ENCODE measurements at regions not wholly inside any gene's neighbourhood (a gene's known extent, or its start where the extent isn't known, plus 50 kb on each side); places are given as distances from the start of the nearest gene placed in this dataset.

DNA sequence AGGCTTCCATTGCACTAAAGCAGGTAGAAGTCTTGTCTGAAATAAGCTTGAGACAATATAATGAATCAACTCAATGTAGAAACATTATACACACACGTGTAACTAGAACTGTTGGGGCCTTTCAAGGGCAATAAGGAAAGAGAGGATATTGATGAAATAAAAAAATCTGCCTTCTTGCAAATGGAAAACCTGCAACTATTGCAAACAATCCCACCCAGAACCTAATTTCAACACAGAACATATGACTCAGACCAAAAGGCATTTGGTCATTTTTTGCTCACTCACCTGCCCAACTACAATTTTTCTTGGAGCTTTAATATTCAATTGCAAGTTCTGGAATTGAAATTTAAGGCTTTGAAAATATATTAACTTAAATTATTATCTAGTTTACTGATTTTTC lies 900.1 kb downstream of the TTLL7 start:
- no peak overlapping the region for H3K27ac ChIP-seq
- TF ChIP-seq POLR2A (IDR thresholded peaks at IDR 0.05), result no peak
- DNase-seq (ENCODE audit: low spot score in 2 of 2), result no peak
- intact Hi-C loops (cut with DNase I; ENCODE audit: low total_unique reads), result no loop called here
- no peak overlapping the region for H3K4me3 ChIP-seq
- H3K4me1 ChIP-seq, result no peaks in the 10 kb centered on the region
- no peaks in the 10 kb centered on the region for H3K36me3 ChIP-seq
- no peaks in the 10 kb centered on the region for H3K9me3 ChIP-seq
- no peaks in the 10 kb centered on the region for H3K27me3 ChIP-seq

DNA sequence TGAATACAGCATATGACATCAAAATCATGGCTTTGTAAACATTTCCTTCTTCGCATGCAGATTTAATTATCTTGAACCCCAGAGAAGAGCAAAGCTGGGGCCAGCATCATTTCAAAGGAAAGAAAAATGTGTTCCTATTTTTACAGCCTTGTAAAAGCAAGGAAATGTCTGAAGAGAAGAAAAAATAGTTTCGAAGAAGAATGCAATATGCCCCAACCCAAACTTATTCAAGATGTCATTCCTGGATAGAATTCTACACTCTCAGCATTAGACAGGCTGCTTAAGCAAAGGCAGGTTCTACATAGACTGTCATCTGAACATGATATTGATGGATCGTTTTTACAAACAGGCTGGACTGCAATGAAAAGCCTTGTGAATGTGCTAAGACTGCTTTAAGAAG lies 900.8 kb downstream of the TTLL7 start:
- Histone ChIP-seq H3K27ac (no peak overlapping the region), H3K36me3 (no peaks in the 10 kb centered on the region), H3K4me1 (no peaks in the 10 kb centered on the region), H3K27me3 (no peaks in the 10 kb centered on the region), H3K9me3 (no peaks in the 10 kb centered on the region), H3K4me3 (no peak overlapping the region)
- TF ChIP-seq CTCF (IDR thresholded peaks at IDR 0.05) (no peak), POLR2AphosphoS5 (IDR thresholded peaks at IDR 0.05) (no peak), POLR2A (IDR thresholded peaks at IDR 0.05) (no peak)
- intact Hi-C loops (cut with DNase I; ENCODE audit: low total_unique reads), result no loop called here
- DNase-seq (ENCODE audit: low spot score in 2 of 2), result no peak

GRCh38 chr1:83097715-83098114 lies 901.2 kb downstream of the TTLL7 start:
- Histone ChIP-seq H3K27me3 (no peaks in the 10 kb centered on the region), H3K36me3 (no peaks in the 10 kb centered on the region), H3K4me1 (no peaks in the 10 kb centered on the region), H3K27ac (no peak overlapping the region), H3K9me3 (no peaks in the 10 kb centered on the region), H3K4me3 (no peak overlapping the region)
- no peak for DNase-seq (ENCODE audit: low spot score in 2 of 2)
- intact Hi-C loops (cut with DNase I; ENCODE audit: low total_unique reads), result no loop called here
- no peak for TF ChIP-seq POLR2AphosphoS5 (IDR thresholded peaks at IDR 0.05)
- no peak for TF ChIP-seq POLR2A (IDR thresholded peaks at IDR 0.05)
- no peak for TF ChIP-seq CTCF (IDR thresholded peaks at IDR 0.05)

DNA sequence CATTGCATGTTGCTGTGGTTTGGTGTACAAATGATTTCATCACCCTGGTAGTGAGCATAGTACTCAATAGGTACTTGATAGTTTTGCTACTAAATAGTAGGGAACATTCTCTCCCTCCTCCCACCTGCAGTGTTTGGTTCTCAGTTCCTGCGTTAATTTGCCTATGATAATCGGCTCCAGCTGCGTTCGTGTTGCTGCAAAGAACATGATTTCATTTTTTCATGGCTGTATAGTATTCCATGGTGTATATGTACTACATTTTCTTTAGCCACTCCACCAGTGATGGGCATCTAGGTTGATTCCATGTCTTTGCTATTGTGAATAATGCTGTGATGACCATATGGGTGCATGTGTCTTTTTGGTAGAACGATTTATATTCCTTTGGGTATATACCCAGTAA lies 903.4 kb downstream of the TTLL7 start:
- no peak for DNase-seq (ENCODE audit: low spot score in 2 of 2)
- Histone ChIP-seq H3K27ac (no peak overlapping the region), H3K27me3 (no peaks in the 10 kb centered on the region), H3K36me3 (no peaks in the 10 kb centered on the region), H3K4me1 (no peaks in the 10 kb centered on the region), H3K9me3 (no peaks in the 10 kb centered on the region), H3K4me3 (no peak overlapping the region)
- intact Hi-C loops (cut with DNase I; ENCODE audit: low total_unique reads), result no loop called here
- TF ChIP-seq CTCF (IDR thresholded peaks at IDR 0.05), result no peak
- no peak for TF ChIP-seq POLR2A (IDR thresholded peaks at IDR 0.05)
- TF ChIP-seq POLR2AphosphoS5 (IDR thresholded peaks at IDR 0.05), result no peak

GRCh38 chr1:83090195-83090594 lies 908.7 kb downstream of the TTLL7 start:
- Histone ChIP-seq H3K4me3 (no peak overlapping the region), H3K27me3 (no peaks in the 10 kb centered on the region), H3K36me3 (no peaks in the 10 kb centered on the region), H3K9me3 (no peaks in the 10 kb centered on the region), H3K27ac (no peak overlapping the region), H3K4me1 (no peaks in the 10 kb centered on the region)
- intact Hi-C loops (cut with DNase I; ENCODE audit: low total_unique reads), result no loop called here
- no peak for TF ChIP-seq CTCF (IDR thresholded peaks at IDR 0.05)
- TF ChIP-seq POLR2AphosphoS5 (IDR thresholded peaks at IDR 0.05), result no peak
- TF ChIP-seq POLR2A (IDR thresholded peaks at IDR 0.05), result no peak
- no peak for DNase-seq (ENCODE audit: low spot score in 2 of 2)

DNA sequence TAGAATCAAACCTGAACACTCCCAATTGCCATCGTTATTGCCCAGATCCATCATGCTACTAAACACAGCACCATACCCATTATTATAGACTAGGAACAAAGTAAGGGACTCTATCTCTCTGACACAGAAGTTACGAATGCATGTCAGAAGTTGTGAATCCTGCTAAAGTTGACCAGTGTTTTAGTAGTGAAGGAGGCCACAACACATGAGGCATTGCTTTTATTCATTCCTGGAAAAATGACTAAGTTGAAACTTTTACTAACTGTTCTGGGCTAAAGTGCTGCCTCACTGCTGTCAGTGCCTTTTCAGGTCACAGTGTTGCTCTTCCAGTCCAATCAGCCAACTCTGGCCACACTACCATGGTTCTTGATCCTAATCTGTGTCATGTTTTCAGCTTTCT lies 911.1 kb downstream of the TTLL7 start:
- H3K27ac ChIP-seq, result no peak overlapping the region
- no peaks in the 10 kb centered on the region for H3K27me3 ChIP-seq
- no peaks in the 10 kb centered on the region for H3K9me3 ChIP-seq
- no peaks in the 10 kb centered on the region for H3K4me1 ChIP-seq
- H3K4me3 ChIP-seq, result no peak overlapping the region
- H3K36me3 ChIP-seq, result no peaks in the 10 kb centered on the region
- no peak for TF ChIP-seq POLR2A (IDR thresholded peaks at IDR 0.05)
- TF ChIP-seq POLR2AphosphoS5 (IDR thresholded peaks at IDR 0.05), result no peak
- TF ChIP-seq CTCF (IDR thresholded peaks at IDR 0.05), result no peak
- intact Hi-C loops (cut with DNase I; ENCODE audit: low total_unique reads), result no loop called here
- no peak for DNase-seq (ENCODE audit: low spot score in 2 of 2)
